Glomerular endothelial cell (primary cell): ENCODE measurements at regions not wholly inside any gene's neighbourhood (a gene's known extent, or its start where the extent isn't known, plus 50 kb on each side); places are given as distances from the start of the nearest gene placed in this dataset.
A peak's percentile ranks its signal among the peaks of the same experiment; 100 is the strongest.

Experiments
- DNase-seq: peaks from one replicate; pipeline ENCODE4 v3.0.0-alpha.2; 2011; ENCODE audit warnings: low read depth, low spot score; ENCODE audit errors: extremely low read depth

DNA sequence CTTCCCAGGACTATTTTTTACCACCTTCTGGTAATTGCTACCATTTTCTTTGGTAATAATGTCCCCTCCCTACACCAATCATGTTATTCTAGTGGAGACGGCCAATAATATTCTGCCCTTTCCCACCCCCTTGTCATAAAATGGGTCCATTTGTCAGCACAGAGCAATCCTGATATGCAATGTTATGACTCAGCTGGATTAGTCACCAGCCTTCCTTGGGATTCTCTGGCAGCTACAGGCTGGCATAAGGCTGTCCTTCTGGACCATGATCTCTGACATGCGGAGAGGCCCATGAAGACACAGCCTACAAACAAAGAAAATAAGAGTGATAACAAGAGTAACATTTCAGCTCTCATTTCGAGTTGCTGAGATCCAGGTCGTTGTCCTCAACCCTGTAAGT is 222.0 kb upstream of the CPNE8 start:
- peak; percentile 51 for DNase-seq

DNA sequence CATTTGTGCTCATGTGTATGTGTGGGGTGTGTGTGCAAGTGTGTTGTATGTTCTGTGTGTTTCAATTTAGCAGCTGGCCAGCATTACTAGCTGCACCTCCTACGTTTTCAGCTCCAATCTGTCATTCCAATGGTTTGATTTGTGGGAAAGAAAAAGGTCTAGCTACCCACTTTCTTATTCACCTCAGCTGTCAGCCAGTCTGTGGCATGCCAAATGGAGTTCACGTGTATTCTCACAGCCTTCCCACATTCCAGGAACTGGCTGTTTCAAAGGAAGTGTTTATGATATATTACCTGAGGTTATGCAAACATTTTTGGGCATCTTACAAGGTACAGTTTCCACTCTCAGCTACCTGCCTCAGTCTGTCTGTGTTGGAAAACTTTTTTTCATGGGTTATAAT is 220.2 kb upstream of the CPNE8 start:
- no peak for DNase-seq

DNA sequence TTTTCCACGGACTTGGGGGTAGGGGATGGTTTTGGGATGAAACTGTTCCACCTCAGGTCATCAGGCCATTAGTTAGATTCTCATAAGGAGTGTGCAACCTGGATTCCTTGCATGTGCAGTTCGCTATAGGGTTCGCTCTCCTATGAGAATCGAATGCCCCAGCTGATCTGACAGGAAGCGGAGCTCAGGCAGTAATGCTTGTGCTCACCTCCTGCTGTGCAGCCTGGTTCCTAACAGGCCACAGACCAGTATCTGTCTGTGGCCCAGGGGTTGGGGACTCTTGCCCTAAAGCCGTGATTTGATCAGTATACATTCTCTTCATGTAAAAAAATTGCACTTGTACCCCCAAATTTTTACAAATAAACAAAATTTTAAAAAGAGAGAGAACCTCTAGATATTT is 219.4 kb upstream of the CPNE8 start:
- no peak for DNase-seq

DNA sequence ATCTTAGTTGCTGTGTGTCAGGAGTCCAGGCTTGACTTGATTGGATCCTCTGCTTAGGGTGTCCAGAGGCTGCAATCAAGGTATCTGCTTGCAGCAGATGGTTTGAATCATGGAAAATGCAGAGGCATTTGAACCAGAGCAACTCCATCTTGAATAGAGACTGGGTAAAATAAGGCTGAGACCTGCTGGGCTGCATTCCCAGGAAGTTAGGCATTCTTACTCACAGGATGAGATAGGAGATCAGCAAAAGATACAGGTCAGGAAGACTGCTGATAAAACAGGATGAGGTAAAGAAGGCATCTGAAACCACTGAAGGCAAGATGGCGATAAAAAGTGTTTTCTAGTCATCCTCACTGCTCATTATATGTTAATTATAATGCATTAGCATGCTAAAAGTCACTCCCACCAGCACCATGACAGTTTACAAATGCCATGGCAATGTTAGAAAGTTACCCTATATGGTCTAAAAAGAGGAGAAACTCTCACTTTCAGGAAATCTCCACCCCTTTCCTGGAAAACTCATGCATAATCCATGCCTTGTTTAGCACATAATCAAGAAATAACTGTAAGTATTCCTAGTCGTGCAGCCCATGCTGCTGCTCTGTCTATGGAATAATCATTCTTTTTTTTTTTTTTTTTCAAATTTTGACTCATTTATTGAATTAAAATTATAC is 218.3 kb upstream of the CPNE8 start:
- DNase-seq = no peak

DNA sequence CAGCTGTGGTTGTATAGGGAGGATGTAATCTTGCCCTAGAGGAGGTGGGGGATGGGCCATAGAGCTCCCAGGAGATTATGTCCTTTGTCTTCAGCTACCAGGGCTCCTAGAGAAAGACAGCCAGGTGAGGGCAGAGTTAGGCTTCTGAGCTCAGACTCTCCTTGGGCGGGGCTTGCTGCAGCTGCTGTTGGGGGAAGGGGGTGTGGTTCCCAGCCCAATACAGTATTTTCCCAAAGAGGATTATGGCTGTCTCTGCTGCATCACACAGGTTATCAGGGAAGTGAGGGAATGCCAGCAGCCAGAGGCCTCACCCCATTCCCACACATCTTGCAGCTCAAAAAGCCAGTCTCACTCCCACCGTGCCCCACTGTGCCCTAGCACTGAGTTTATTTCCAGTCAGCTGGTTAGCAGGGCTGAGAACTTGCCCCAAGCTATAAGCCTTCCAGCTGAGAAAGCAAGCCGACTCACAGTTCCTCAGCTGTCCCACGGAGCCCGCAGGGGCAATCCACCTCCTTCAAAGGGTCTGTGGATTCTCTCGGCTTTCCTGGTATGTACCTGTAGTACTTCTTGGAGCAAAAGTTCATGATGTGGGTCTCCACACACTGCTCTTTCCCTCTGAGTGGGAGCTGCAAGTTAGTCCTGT is 217.3 kb upstream of the CPNE8 start:
- DNase-seq = no peak

DNA sequence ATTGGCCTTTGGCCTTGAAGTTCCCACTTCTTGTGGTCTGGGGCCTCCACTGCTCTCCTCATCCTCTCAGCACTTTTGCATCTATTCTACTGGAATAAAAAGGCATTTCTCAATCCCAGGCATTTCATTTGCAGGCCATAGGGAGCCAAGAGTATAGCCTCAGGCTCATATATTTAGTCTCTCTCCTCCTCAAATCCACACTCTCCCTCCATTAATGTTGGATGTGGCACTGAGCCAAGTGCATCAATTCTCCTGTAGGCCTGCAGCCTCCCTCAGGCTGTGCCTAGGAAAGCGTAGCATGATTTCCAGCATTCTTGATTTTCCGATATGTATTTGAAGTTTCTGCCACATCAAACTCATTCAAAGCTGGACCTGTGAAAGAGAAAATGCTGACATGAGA is 211.5 kb upstream of the CPNE8 start:
- no peak for DNase-seq

DNA sequence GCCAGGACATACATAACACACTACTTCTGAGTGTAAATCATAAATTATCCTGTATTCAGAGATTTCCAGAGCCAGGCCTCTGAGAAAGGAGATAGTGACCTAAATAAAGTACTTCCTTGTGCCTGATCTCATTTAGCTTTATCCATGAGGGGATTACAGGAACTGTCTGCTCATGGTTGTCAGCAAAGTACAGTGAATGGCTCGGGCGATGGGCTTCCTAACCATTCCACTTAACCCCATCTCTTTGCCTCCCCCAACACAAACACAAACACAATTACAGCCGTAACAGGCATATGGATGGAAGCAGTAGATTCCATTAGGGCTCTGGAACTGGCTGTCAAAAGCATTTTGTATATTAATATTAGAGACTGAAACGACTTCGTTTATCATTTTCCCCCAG is 206.7 kb upstream of the CPNE8 start:
- no peak for DNase-seq

DNA sequence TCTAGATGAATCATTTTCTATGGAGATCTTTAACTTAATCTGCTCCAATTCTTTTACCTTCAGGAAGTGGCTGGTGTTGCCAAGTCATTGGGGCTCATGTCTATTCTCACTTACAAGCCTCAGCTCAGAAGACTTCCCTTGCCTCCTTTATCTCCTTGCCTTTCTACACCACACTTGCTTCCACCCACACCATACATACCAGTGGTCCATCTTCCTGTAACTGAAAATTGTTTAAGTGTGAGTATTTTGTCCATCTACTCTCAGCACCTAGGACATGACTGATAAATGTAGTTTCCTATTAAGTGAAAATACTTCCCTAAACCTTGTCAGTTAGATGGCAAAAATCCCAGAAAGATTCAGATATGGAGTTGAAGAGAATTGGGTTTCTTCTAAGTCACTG is 199.7 kb upstream of the CPNE8 start:
- no peak for DNase-seq

DNA sequence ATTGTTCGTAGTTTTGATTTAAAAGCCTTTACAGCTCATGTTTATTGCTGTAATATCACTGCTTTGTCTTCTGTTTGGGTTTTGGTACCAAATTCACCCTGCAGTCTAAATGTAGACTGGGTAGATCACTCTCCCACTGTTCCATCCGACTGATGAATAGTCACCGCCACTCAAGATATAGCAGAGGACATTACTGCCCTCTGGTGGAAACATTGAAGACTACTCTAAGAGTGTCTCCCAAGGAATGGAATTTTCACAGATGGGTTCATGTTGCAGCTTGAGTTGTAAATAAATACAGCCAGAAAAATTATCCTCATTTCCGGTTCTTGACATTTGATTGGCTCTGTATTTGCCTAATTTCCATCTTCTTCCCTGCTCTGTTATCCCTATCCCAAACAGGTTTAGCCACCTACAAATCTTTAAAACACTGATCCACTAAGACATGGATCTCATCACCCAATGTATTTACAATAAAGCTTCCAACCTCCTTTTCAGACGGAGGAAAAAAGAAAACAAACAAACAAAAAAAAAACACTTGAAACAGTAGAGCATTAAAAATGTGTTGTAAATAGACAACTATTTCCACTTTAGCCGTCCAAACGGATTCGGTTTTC is 198.3 kb upstream of the CPNE8 start:
- peak; percentile 47 for DNase-seq

DNA sequence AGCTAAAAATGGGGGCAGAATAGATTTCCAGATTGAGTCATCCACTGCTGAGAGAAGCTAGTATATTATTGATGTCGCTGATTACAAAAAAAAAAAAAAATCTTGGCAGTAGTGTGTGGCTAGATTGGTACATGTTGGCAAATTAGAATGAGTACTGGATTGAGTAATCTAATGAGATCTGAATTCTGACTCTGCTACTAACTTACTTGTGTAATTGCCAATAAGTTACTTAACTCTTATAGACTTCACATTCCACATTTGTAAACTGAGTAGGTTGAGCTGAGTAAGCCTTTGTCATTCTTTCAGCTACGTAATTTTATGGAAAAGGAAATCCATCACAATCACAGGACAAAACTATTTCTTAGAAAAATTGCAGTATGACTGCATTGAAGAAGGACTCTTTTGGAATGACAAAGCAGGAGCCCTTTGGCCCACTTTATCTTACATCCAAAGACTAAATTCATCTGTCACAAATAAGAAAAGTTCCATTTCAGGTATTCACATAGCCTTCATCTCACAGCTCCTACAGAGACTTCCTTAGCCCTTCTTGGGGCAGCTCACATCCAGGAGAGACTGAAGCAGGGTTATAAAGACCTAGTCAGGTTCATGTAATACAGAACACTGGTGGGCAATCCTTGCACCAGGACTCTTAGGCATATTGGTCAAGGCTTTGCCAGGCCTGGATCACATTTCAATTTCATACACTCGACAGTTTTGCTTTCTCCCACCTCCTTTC is 197.3 kb upstream of the CPNE8 start:
- DNase-seq = no peak

DNA sequence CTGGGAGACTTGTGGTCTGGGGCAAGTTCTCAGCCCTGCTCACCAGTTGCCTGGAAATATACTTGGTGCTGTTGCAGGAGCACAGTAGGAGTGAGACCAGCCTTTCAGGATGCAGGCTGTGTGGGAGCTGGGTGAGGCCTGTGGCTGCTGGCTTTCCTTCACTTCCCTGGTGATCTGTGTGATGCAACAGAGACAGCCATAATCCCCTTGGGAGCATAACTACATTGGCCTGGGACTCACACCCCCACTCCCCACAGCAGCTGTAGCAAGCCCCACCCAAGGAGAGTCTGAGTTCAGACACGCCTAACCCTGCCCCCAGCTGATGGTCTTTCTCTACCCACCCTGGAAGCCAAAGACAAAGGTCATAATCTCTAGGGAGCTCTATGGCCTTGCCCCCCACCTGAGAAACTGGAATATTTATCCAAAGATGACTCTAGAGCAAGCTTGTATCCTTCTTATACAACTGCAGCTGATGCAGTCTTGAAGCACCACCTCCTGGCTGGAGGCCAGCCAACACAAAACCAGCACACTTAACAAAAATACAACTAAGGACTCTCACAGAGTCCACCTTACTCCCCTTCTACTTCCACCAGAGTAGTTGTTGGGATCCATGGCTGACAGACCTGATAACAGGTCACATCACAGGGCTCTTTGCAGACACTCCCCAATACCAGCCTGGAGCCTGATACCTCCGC is 190.4 kb upstream of the CPNE8 start:
- DNase-seq = no peak

DNA sequence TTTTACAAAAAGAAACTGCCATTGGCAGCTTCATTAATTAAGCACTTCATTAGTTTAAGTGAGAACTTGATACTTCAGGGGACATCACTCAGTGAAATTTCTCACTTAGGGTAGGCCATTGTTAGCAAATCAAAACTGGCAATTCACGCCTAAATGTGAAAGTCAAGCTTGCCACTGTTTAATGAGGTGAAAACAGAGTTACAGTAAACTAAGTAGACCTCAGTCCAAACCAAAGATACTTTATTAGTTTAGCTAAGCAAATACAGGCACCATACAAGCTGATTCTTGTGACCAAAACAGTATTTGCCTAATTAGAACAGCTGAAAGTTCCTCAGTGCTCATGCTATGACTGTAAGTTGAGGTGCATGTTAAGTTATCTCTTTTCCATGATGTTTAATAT is 176.5 kb upstream of the CPNE8 start:
- no peak for DNase-seq

DNA sequence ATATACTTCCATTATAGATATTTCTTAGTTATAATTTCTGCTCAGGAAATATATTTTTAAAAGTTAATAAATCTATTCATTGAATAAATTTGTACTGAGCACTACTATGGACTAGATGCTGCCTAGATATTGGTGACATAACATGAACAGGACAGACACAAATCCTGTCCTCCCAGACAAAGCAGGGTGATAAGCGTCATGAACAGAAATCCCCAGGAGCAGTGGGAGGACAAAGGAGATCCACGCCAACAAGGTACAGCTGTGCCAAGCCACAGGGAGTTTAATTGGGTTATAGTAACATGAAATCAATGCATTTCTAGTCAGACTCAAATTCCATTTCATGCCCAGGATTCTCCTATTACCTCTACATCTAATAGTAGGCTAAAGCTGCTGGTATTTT is 171.8 kb upstream of the CPNE8 start:
- DNase-seq = no peak

DNA sequence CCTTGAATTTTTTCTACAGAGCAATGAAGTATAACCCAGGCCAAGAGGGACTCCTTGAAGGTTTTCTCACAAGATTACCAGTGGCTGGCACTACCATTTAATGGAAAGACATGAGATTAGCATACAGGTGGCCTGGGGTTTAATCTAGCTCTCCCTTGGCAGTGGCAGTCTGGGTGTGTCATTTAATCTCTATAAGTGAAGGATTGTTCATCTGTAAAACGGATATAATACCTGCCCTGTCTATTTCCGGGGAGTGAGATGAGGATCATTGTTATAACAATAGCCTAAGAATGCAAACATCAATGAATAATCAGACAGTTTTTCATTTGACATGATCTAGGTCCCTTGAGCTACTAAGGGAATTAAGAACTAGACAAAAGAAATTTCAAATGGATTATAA is 168.7 kb upstream of the CPNE8 start:
- no peak for DNase-seq

DNA sequence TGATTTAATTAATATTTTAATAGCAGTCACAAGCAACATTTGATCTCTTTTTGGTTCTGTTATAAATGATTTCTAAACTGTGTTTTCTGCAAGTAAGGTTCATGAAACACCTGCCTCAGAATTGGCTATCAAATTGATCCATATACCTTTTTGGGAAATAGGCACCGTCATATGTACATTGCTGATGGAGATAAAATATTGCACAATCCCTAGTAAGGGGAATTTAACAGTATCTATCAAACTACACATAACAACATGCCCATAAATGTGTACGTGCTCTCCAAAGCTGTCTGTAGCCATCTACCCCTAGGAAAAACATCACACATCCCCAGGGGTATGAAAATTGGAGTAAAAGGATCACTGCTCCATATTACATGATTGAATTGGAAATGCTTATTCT is 167.3 kb upstream of the CPNE8 start:
- no peak for DNase-seq

DNA sequence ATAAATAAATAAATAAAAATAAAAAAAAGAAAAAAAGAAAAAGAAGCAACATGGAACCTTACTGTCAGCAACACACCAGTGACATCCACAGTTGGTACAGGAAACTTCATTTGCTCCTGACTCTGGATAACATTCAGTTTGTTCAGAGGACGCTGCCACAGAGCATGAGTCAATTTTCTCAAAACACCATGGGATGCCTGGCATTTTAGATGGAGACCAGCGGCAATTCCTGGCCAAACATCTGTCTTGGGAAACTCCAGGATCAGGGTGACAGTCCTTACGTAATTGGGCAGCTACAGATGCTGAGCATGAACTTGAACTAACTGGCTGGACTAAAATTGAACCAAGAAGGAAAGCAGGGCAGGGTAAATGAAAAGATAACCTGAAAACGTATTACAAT is 166.2 kb upstream of the CPNE8 start:
- no peak for DNase-seq

DNA sequence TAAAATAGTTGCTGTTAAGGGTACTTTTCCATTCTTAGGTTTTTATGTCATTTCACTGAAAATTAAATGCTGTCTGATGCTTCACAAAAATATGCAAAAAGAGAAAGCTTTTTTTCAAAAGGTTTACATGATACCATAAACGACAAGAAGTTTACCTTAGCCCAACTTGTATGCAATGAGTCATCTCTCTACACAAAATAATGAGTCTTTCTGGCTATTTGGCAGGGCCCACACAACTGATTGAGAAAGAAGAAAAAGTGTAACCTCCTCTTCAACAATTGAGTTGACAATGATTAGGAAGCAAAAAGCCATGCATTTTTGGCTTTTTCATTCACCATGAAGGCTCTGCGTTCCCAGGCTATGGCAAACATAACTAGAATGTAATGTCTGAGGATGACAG is 165.4 kb upstream of the CPNE8 start:
- no peak for DNase-seq

DNA sequence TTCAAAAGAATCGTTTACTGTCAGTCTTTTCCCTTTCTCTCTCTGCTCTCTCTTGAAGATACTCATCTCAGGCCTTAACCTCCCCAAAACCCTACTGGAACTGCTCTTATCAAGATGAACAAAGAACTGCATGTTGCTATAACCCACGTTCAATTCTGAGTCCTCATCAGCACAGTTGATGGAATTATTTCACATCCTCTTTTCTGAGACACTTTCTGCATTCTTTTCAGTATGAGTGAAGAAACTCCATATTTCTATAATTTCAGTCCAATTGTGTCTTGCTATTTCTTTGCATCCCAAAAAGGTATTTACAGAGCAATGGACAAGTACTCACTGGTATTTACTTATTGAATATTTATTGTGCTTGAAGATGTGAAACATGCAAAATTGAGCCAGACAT is 160.1 kb upstream of the CPNE8 start:
- DNase-seq = no peak

DNA sequence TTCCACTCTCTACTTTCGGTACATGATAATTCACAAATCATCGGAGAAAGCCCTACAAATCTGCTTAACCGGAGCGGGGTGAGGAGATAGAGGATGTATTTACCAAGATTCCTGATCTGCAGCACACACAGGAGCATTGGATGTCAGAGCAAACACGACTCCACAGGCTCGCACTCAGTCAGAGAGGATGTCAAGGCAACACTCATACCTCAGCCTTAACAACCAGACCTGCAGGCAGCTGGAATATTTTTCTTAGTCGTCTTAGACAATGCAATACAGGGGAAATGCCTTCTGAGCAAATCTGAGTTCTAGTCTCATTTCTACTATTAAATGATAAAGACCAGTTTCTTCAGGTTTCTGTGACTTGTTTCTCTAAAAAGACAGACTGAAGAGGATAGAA is 159.3 kb upstream of the CPNE8 start:
- DNase-seq = no peak

DNA sequence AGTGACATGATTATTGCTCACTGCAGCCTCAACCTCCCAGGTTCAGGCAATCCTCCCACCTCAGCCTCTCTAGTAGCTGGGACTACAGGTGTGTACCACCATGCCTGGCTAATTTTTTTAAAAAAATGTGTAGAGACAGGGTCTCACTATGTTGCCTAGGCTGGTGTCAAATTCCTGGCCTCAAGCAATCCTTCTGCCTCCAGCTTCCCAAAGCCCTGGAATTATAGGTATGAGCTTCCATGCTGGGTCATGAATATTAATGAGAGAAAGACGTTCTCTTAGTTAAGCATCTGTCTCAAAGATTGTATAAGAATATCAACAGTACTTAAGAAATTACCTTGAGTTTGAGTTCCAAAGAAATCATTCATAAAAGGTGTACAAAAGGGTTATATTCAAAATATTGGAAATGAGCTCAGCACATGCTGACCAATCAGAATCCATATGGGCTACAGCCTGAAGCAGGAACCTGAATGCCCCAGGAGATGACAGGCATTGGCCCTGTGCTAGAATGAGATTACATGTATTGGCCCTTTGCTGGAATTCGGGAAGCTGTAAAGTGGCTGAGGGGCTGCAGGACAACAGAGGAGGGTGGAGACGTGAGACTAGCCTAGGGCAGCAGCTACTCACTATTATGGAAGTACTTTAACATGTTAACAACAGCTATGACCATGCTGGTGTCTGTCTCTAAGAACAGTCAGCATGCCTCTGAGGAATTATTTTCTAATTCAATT is 157.0 kb upstream of the CPNE8 start:
- DNase-seq = no peak

DNA sequence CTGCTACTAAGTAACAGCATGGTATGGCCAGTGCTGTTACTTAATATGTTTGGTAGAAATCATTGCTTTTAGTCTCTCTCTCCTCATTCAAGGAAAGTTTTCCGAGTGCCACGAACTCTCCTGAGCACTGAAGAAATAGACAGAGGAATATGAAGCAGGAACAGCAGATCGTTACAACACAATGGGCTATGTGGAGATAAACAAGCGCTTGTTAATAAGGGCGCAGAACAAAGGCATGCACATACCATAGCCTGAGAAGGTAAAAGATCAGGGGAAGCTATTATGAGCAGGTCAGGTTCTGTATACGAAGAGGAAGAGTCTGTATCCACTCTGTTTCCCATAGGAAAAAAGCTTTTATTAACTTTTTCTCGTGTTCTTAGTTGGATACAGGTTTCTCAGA is 156.2 kb upstream of the CPNE8 start:
- DNase-seq = no peak
